Endothelial cell of umbilical vein (primary cell): ENCODE measurements at regions not wholly inside any gene's neighbourhood (a gene's known extent, or its start where the extent isn't known, plus 50 kb on each side); places are given as distances from the start of the nearest gene placed in this dataset.

Source experiments
- BruUV-seq: library from RNA; stranded (reverse); fragments of 400-500 nt; replicated peaks from 2 replicates; lab custom pipeline; 2021; lab: Mats Ljungman, UMichigan
- CTCF ChIA-PET: fragments of 300-600, 350-600 bp; sonication (Branson Sonifier 250); formaldehyde crosslinking; loops from one replicate; lab custom pipeline; 2021; ENCODE audit warnings: antibody characterized with exemption, inconsistent platforms; lab: Charles Lee
- POLR2A ChIA-PET: fragments of 300-600, 350-600 bp; sonication (Branson Sonifier 250); formaldehyde crosslinking; loops from one replicate; lab custom pipeline; 2021; ENCODE audit warnings: antibody characterized with exemption, inconsistent platforms; lab: Charles Lee
- DNase-seq: peaks from one replicate; pipeline ENCODE4 v3.0.0-alpha.2; 2011; ENCODE audit warnings: low read depth, low spot score
- FAIRE-seq: peaks from 2 replicates; lab custom pipeline; 2011; peaks lifted over from hg19 to GRCh38; lab: Jason Lieb, UNC
- H2AFZ ChIP-seq: 2 replicates; pipeline ENCODE4 v1.6.0; 2012; ENCODE audit warnings: low read depth, low read length, control low read depth, inconsistent platforms
- H3K27ac ChIP-seq: 2 replicates; pipeline ENCODE4 v1.5.1; 2011; ENCODE audit warnings: low read depth, mild to moderate bottlenecking, control low read depth, low read length, moderate library complexity; ENCODE audit not compliant: insufficient read depth
- H3K27me3 ChIP-seq, 2 experiments: 2 replicates each; pipeline versions ENCODE4 v1.6.0 to v1.6.1; 2011; ENCODE audit warnings: low read length in 2 of 2, mixed read lengths in 1 of 2; ENCODE audit not compliant: control insufficient read depth in 2 of 2, insufficient read depth in 2 of 2
- H3K36me3 ChIP-seq, 2 experiments: 2 replicates in 1 of 2; 3 replicates in 1 of 2; pipeline ENCODE4 v1.5.1; 2011; ENCODE audit warnings: low read length in 2 of 2, mild to moderate bottlenecking in 1 of 2, moderate library complexity in 1 of 2; ENCODE audit not compliant: control insufficient read depth in 2 of 2, insufficient read depth in 2 of 2; ENCODE audit errors: extremely low read depth in 1 of 2
- H3K4me1 ChIP-seq: 3 replicates; pipeline ENCODE4 v1.5.1; 2011; ENCODE audit warnings: mild to moderate bottlenecking, low read length; ENCODE audit not compliant: control insufficient read depth, insufficient read depth; ENCODE audit errors: extremely low read depth
- H3K4me2 ChIP-seq: 2 replicates; pipeline ENCODE4 v1.6.1; 2011; ENCODE audit warnings: low read length, control low read depth, mixed read lengths; ENCODE audit not compliant: insufficient read depth
- H3K4me3 ChIP-seq, 3 experiments: fragments of 200-600 bp in 1 of 3; sonication (generic), shearing (Covaris generic) in 1 of 3; replicated peaks in 1 of 3; 2 replicates each; pipeline ENCODE4 v1.5.1; 2011 to 2016; ENCODE audit warnings: control low read depth in 3 of 3, low read length in 3 of 3, mild to moderate bottlenecking in 2 of 3, inconsistent platforms in 1 of 3, low read depth in 1 of 3, moderate library complexity in 1 of 3; ENCODE audit not compliant: insufficient read depth in 1 of 3
- H3K79me2 ChIP-seq: 2 replicates; pipeline ENCODE4 v1.6.0; 2012; ENCODE audit warnings: low read length, inconsistent platforms; ENCODE audit not compliant: control insufficient read depth, insufficient read depth
- H3K9ac ChIP-seq: replicated peaks from 2 replicates; pipeline ENCODE3; 2011; ENCODE audit warnings: low read length, control low read depth; ENCODE audit not compliant: insufficient read depth; ENCODE audit errors: extremely low read depth
- H3K9me1 ChIP-seq: replicated peaks from 3 replicates; pipeline ENCODE4 v1.6.0; 2011; ENCODE audit warnings: mild to moderate bottlenecking, low read length; ENCODE audit not compliant: control insufficient read depth, insufficient read depth; ENCODE audit errors: extremely low read depth
- H3K9me3 ChIP-seq: replicated peaks from 2 replicates; pipeline ENCODE4 v1.5.1; 2012; ENCODE audit warnings: low read length, inconsistent platforms; ENCODE audit not compliant: control insufficient read depth, insufficient read depth
- H4K20me1 ChIP-seq: replicated peaks from 2 replicates; pipeline ENCODE3; 2011; ENCODE audit warnings: mild to moderate bottlenecking, low read length; ENCODE audit not compliant: control insufficient read depth, insufficient read depth; ENCODE audit errors: extremely low read depth
- EZH2 ChIP-seq: IDR thresholded peaks from 2 replicates; pipeline ENCODE4 v1.6.1; 2012; ENCODE audit warnings: borderline replicate concordance, low read depth, mild to moderate bottlenecking, moderate library complexity, low read length, inconsistent platforms; ENCODE audit not compliant: severe bottlenecking
- FOS ChIP-seq: IDR thresholded peaks from 2 replicates; pipeline ENCODE4 v1.6.1; 2011; ENCODE audit warnings: mild to moderate bottlenecking, low read length, moderate library complexity, borderline replicate concordance; ENCODE audit not compliant: insufficient read depth
- GATA2 ChIP-seq: IDR thresholded peaks from 2 replicates; pipeline ENCODE4 v1.7.0; 2011; ENCODE audit warnings: low read depth, mild to moderate bottlenecking, moderate library complexity, mixed read lengths, low read length; ENCODE audit not compliant: insufficient read length, insufficient read depth
- JUN ChIP-seq: IDR thresholded peaks from 2 replicates; pipeline ENCODE4 v1.6.1; 2011; ENCODE audit warnings: borderline replicate concordance, low read depth; ENCODE audit not compliant: insufficient read length, insufficient read depth
- MYC ChIP-seq: IDR thresholded peaks from one replicate; pipeline ENCODE4 v1.6.1; 2011; ENCODE audit warnings: mild to moderate bottlenecking, low read depth, low read length
- POLR2A ChIP-seq: IDR thresholded peaks from 2 replicates; pipeline ENCODE4 v1.6.1; 2012; ENCODE audit warnings: low read depth, mild to moderate bottlenecking, control low read depth, low read length
- POLR2AphosphoS5 ChIP-seq: IDR thresholded peaks from 2 replicates; pipeline ENCODE4 v1.6.1; 2012; ENCODE audit warnings: low read depth, mild to moderate bottlenecking, control low read depth, low read length, moderate library complexity; ENCODE audit not compliant: insufficient read depth
- dilution Hi-C: fragments of 300-500 bp; cut with MboI; formaldehyde crosslinking; loops from one replicate; pipeline ENCODE4 v1.15.0; 2019; ENCODE audit warnings: low sequenced_read_pairs; ENCODE audit not compliant: extremely low pct_ligation_motif_present
- intact Hi-C: fragments of 100-400 bp; cut with micrococcal nuclease; formaldehyde crosslinking; loops from one replicate; pipeline ENCODE4 v1.10.0; 2022
- TF ChIP-seq, protein P1 (sequence below): IDR thresholded peaks from 2 replicates; pipeline ENCODE4 v1.6.1; 2011; ENCODE audit not compliant: insufficient read depth, insufficient read length
- TF ChIP-seq, protein P2 (sequence below), 2 donors: IDR thresholded peaks; 1 replicate in 1 of 2; 2 replicates in 1 of 2; pipeline ENCODE4 v1.5.1; 2011; ENCODE audit warnings: low read length in 2 of 2, mild to moderate bottlenecking in 2 of 2, moderate library complexity in 2 of 2, control low read depth in 1 of 2, inconsistent platforms in 1 of 2, low read depth in 1 of 2; ENCODE audit not compliant: insufficient read depth in 1 of 2; ENCODE audit errors: extremely low read depth in 1 of 2

DNA sequence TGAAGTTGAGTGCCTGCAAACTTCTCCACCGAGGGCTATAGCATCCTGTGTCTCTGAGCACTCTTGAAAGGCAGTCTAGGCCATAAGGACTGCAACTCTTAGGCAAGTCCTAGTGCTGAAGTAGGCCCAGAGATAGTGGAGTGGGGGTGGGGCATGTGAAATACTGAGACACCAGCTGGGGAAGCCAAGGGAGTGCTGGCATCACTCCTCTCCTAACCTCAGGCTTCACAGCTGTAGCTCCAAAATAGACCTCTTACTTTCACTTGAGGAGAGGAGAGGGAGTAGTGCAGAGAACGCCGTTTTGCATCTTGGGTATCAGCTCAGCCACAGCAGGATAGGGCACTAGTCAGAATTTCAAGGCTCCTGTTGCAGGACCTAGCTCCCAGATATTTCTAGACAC, 56.2 kb upstream of the CYSLTR1 start:
- Histone ChIP-seq H3K27ac (no peak overlapping the region), H2AFZ (no peak overlapping the region), H3K4me3 (no peak overlapping the region), H3K9me1 (no peaks in the 10 kb centered on the region), H3K27me3 (no peaks in the 10 kb centered on the region), H3K36me3 (no peaks in the 10 kb centered on the region), H3K4me1 (no peaks in the 10 kb centered on the region), H3K4me2 (no peak overlapping the region), H3K9ac (no peak overlapping the region), H3K79me2 (no peaks in the 10 kb centered on the region), H3K9me3 (no peaks in the 10 kb centered on the region), H4K20me1 (no peaks in the 10 kb centered on the region)
- intact Hi-C loops, result no loop called here
- POLR2A ChIA-PET, result no interaction called here
- no TSS peak for BruUV-seq
- FAIRE-seq (no peak), DNase-seq (no peak)
- CTCF ChIA-PET, result no interaction called here
- dilution Hi-C loops, result no loop called here
- TF ChIP-seq POLR2A, result no peak
- TF ChIP-seq, protein P1, sequence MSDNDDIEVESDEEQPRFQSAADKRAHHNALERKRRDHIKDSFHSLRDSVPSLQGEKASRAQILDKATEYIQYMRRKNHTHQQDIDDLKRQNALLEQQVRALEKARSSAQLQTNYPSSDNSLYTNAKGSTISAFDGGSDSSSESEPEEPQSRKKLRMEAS, result no peak
- TF ChIP-seq GATA2, result no peak
- TF ChIP-seq, protein P2, sequence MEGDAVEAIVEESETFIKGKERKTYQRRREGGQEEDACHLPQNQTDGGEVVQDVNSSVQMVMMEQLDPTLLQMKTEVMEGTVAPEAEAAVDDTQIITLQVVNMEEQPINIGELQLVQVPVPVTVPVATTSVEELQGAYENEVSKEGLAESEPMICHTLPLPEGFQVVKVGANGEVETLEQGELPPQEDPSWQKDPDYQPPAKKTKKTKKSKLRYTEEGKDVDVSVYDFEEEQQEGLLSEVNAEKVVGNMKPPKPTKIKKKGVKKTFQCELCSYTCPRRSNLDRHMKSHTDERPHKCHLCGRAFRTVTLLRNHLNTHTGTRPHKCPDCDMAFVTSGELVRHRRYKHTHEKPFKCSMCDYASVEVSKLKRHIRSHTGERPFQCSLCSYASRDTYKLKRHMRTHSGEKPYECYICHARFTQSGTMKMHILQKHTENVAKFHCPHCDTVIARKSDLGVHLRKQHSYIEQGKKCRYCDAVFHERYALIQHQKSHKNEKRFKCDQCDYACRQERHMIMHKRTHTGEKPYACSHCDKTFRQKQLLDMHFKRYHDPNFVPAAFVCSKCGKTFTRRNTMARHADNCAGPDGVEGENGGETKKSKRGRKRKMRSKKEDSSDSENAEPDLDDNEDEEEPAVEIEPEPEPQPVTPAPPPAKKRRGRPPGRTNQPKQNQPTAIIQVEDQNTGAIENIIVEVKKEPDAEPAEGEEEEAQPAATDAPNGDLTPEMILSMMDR (IDR thresholded peaks at IDR 0.05; ENCODE audit: extremely low read depth in 1 of 2, insufficient read depth in 1 of 2, low read depth in 1 of 2, low read length in 2 of 2), result no peak
- no peak for TF ChIP-seq POLR2AphosphoS5
- no peak for TF ChIP-seq EZH2
- TF ChIP-seq JUN, result no peak
- TF ChIP-seq MYC, result no peak
- no peak for TF ChIP-seq FOS
